Transverse colon (tissue), 3 donors: ENCODE measurements at regions not wholly inside any gene's neighbourhood (a gene's known extent, or its start where the extent isn't known, plus 50 kb on each side); places are given as distances from the start of the nearest gene placed in this dataset.

Experiments
- POLR2A ChIP-seq: fragments of 450-650 bp; IDR thresholded peaks from one replicate; pipeline ENCODE4 v1.6.1; 2016; ENCODE audit warnings: antibody characterized with exemption, mild to moderate bottlenecking, moderate library complexity
- TF ChIP-seq, protein P1 (sequence below), 5 experiments: fragments of 200-600 bp in 3 of 5; fragments of 450-650 bp in 2 of 5; sonication (generic) in 3 of 5; IDR thresholded peaks; 1 replicate in 2 of 5; 2 replicates in 3 of 5; pipeline ENCODE4 v1.5.1; 2016 to 2017; ENCODE audit warnings: antibody characterized with exemption in 5 of 5, inconsistent platforms in 3 of 5, mild to moderate bottlenecking in 2 of 5, moderate library complexity in 1 of 5

DNA sequence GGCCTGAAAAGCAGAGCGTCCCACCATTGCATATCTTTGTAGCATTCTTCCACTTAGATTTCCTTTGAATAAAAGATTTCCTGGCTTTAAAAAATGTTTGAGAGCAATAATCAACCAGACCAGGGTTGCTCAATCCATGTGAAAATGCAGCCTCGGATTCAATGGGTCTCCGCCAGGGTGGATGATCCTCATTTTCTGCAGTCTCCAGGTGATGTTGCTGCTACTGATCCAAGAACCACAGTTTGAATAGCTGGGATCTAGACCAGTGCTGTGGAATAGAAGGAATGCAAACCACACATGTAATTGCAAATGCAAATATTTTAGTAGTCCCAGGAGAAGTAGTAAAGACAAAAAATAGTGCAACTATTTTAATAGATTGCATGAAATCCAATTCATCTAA is 317.6 kb downstream of the IRX1 start:
- TF ChIP-seq, protein P1, sequence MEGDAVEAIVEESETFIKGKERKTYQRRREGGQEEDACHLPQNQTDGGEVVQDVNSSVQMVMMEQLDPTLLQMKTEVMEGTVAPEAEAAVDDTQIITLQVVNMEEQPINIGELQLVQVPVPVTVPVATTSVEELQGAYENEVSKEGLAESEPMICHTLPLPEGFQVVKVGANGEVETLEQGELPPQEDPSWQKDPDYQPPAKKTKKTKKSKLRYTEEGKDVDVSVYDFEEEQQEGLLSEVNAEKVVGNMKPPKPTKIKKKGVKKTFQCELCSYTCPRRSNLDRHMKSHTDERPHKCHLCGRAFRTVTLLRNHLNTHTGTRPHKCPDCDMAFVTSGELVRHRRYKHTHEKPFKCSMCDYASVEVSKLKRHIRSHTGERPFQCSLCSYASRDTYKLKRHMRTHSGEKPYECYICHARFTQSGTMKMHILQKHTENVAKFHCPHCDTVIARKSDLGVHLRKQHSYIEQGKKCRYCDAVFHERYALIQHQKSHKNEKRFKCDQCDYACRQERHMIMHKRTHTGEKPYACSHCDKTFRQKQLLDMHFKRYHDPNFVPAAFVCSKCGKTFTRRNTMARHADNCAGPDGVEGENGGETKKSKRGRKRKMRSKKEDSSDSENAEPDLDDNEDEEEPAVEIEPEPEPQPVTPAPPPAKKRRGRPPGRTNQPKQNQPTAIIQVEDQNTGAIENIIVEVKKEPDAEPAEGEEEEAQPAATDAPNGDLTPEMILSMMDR (IDR thresholded peaks at IDR 0.05) = no peak
- no peak for TF ChIP-seq POLR2A
